ENCODE measurements at regions not wholly inside any gene's neighbourhood (a gene's known extent, or its start where the extent isn't known, plus 50 kb on each side); places are given as distances from the start of the nearest gene placed in this dataset.

- Histone ChIP-seq H3K27me3 (ENCODE audit: control insufficient read depth in 4 of 4, insufficient read depth in 4 of 4, low read length in 3 of 4) (no peaks in the 10 kb centered on the region), H3K9me3 (ENCODE audit: control insufficient read depth in 4 of 4, low read length in 3 of 4) (no peaks in the 10 kb centered on the region), H3K27ac (ENCODE audit: low read depth in 1 of 2, low read length in 2 of 2) (no peak overlapping the region), H3K36me3 (ENCODE audit: control insufficient read depth in 4 of 4, insufficient read depth in 3 of 4, low read depth in 1 of 4, low read length in 3 of 4) (no peaks in the 10 kb centered on the region), H3K4me3 (ENCODE audit: low read depth in 1 of 3, low read length in 3 of 3) (no peak overlapping the region), H3K4me1 (ENCODE audit: control insufficient read depth in 4 of 4, insufficient read depth in 4 of 4, low read length in 3 of 4) (no peaks in the 10 kb centered on the region), H3K9ac (ENCODE audit: low read depth in 1 of 2, low read length in 2 of 2) (no peak overlapping the region)
- no peak for DNase-seq (ENCODE audit: low spot score)
- 95% methylated on average over 4 of the region's 4 CpGs for WGBS
- TF ChIP-seq FOXA2 (IDR thresholded peaks at IDR 0.05) (no peak), ATF3 (IDR thresholded peaks at IDR 0.05) (no peak), FOXA1 (IDR thresholded peaks at IDR 0.05) (no peak), REST (IDR thresholded peaks at IDR 0.05) (no peak), ZBTB33 (IDR thresholded peaks at IDR 0.05) (no peak), RAD21 (IDR thresholded peaks at IDR 0.05) (no peak), JUND (IDR thresholded peaks at IDR 0.05) (no peak), CTCF (IDR thresholded peaks at IDR 0.05; ENCODE audit: low read depth, low read length, missing input control) (no peak), SP1 (IDR thresholded peaks at IDR 0.05) (no peak), TAF1 (conservative IDR thresholded peaks at IDR 0.05) (no peak), EGR1 (IDR thresholded peaks at IDR 0.05; ENCODE audit: low read depth in 2 of 2) (no peak)
Measured at GRCh38 chr3:124422805-124423204, 307.4 kb upstream of the UMPS start.

- H3K27ac ChIP-seq (ENCODE audit: low read depth in 1 of 2, low read length in 2 of 2): no peak overlapping the region
Measured at GRCh38 chr3:124424396-124424795, 305.9 kb upstream of the UMPS start.

More at GRCh38 chr3:124424396-124424795, 305.9 kb upstream of the UMPS start:
- no peaks in the 10 kb centered on the region for H3K27me3 ChIP-seq (ENCODE audit: control insufficient read depth in 4 of 4, insufficient read depth in 4 of 4, low read length in 3 of 4)
- H3K36me3 ChIP-seq (ENCODE audit: control insufficient read depth in 4 of 4, insufficient read depth in 3 of 4, low read depth in 1 of 4, low read length in 3 of 4): no peaks in the 10 kb centered on the region
- DNase-seq (ENCODE audit: low spot score): no peak
- 90% methylated on average over 2 of the region's 2 CpGs for WGBS
- H3K9ac ChIP-seq (ENCODE audit: low read depth in 1 of 2, low read length in 2 of 2): no peak overlapping the region
- H3K4me3 ChIP-seq (ENCODE audit: low read depth in 1 of 3, low read length in 3 of 3): no peak overlapping the region
- TF ChIP-seq REST (IDR thresholded peaks at IDR 0.05): no peak
- no peak for TF ChIP-seq NR2F2 (IDR thresholded peaks at IDR 0.05)
- no peak for TF ChIP-seq TAF1 (conservative IDR thresholded peaks at IDR 0.05)
- TF ChIP-seq ZBTB33 (IDR thresholded peaks at IDR 0.05): no peak
- TF ChIP-seq YY1 (IDR thresholded peaks at IDR 0.05): no peak
- no peak for TF ChIP-seq ATF3 (IDR thresholded peaks at IDR 0.05)
- H3K4me1 ChIP-seq (ENCODE audit: control insufficient read depth in 4 of 4, insufficient read depth in 4 of 4, low read length in 3 of 4): no peaks in the 10 kb centered on the region
- no peaks in the 10 kb centered on the region for H3K9me3 ChIP-seq (ENCODE audit: control insufficient read depth in 4 of 4, low read length in 3 of 4)

Data from liver (tissue), 8 donors.